ENCODE measurements at regions not wholly inside any gene's neighbourhood (a gene's known extent, or its start where the extent isn't known, plus 50 kb on each side); places are given as distances from the start of the nearest gene placed in this dataset.

DNA sequence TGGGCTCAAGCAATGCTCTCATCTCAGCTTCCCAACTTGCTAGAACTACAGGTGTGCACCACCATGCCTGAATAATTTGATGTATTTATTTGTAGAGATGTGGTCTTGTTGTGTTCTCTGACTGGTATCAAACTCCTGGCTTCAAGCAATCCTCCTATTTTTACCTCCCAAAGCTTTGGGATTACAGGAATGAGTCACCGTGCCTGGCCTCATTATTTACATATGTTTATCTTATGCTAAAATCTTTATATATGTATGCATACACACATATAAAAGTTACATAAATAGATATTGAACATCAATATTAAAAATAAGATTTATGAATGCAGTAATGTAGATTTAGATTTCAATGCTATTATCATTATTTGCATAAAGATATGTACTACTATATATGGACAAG lies 1634.5 kb upstream of the LRRTM3 start:
- ChIA-PET POLR2A (no interaction called here), CTCF (no interaction called here)
- Histone ChIP-seq H3K27me3 (replicated peaks in 1 of 4; ENCODE audit: control extremely low read depth in 1 of 4, control insufficient read depth in 3 of 4, insufficient read depth in 4 of 4, low read length in 3 of 4) (no peaks in the 10 kb centered on the region), H3K9me3 (ENCODE audit: control extremely low read depth in 1 of 3, control insufficient read depth in 2 of 3, insufficient read depth in 1 of 3, low read length in 2 of 3) (peaks cover 0 to 2% (median 0%) of the 10 kb centered on the region in 3 donors), H3K79me2 (ENCODE audit: control insufficient read depth, insufficient read depth, low read length) (no peaks in the 10 kb centered on the region), H3K4me2 (replicated peaks; ENCODE audit: low read depth, low read length, poor library complexity, severe bottlenecking) (no peak overlapping the region), H3K9ac (ENCODE audit: low read length) (no peak overlapping the region), H3K4me3 (ENCODE audit: control extremely low read depth in 1 of 5, extremely low read depth in 1 of 5, insufficient read depth in 1 of 5, low read depth in 2 of 5, low read length in 4 of 5) (no peak overlapping the region), H2AFZ (ENCODE audit: insufficient read depth, low read depth, low read length, poor library complexity, severe bottlenecking) (no peak overlapping the region), H4K20me1 (ENCODE audit: control insufficient read depth, insufficient read depth, low read length, poor library complexity, severe bottlenecking) (no peaks in the 10 kb centered on the region), H3K4me1 (ENCODE audit: control insufficient read depth in 2 of 2, insufficient read depth in 2 of 2, low read length in 2 of 2) (no peaks in the 10 kb centered on the region), H3K27ac (ENCODE audit: low read length in 2 of 2) (no peak overlapping the region), H3K36me3 (replicated peaks in 1 of 2; ENCODE audit: control extremely low read depth in 1 of 2, control insufficient read depth in 1 of 2, extremely low read depth in 1 of 2, insufficient read depth in 2 of 2, low read length in 1 of 2) (no peaks in the 10 kb centered on the region)
- no peaks in the 10 kb centered on the region for H3K4me1 Mint-ChIP-seq
- DNase-seq, result no peak
- WGBS (ENCODE audit: insufficient coverage), result no CpG with 5 or more reads among the region's 1 CpG
- no peaks in the 10 kb centered on the region for H3K9me3 Mint-ChIP-seq (ENCODE audit: insufficient read depth)
- TF ChIP-seq, protein P1, sequence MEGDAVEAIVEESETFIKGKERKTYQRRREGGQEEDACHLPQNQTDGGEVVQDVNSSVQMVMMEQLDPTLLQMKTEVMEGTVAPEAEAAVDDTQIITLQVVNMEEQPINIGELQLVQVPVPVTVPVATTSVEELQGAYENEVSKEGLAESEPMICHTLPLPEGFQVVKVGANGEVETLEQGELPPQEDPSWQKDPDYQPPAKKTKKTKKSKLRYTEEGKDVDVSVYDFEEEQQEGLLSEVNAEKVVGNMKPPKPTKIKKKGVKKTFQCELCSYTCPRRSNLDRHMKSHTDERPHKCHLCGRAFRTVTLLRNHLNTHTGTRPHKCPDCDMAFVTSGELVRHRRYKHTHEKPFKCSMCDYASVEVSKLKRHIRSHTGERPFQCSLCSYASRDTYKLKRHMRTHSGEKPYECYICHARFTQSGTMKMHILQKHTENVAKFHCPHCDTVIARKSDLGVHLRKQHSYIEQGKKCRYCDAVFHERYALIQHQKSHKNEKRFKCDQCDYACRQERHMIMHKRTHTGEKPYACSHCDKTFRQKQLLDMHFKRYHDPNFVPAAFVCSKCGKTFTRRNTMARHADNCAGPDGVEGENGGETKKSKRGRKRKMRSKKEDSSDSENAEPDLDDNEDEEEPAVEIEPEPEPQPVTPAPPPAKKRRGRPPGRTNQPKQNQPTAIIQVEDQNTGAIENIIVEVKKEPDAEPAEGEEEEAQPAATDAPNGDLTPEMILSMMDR (IDR thresholded peaks at IDR 0.05), result no peak
- no peak for TF ChIP-seq EZH2 (IDR thresholded peaks at IDR 0.05; ENCODE audit: borderline replicate concordance, insufficient read depth, low read depth, low read length, poor library complexity, severe bottlenecking)
- no peak overlapping the region for H3K4me3 Mint-ChIP-seq
- no peak overlapping the region for H3K27ac Mint-ChIP-seq
- H3K27me3 Mint-ChIP-seq, result no peaks in the 10 kb centered on the region
- no peak for ATAC-seq (ENCODE audit: low read depth)
- intact Hi-C loops (cut with micrococcal nuclease), result no loop called here

DNA sequence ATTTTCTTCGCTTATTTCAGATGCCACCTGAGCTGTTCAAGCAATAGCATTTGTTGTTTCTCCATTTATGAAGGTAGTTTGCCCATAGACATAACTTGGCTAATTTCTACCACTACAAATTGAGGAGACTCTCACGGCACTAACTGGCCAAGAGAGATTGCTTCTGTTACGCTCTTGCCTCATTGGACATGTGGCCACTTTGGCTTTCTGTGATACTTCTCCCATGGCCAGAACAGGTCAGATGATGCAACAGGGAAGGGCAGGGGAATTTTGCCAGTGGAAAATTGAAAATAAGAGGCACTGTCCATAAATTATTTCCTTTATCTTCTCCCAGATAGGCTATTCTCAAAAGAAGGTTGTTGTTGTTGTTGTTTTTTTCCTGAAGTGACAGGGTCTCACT lies 1633.3 kb upstream of the LRRTM3 start:
- POLR2A ChIA-PET, result no interaction called here
- no peaks in the 10 kb centered on the region for H3K36me3 ChIP-seq (replicated peaks in 1 of 2; ENCODE audit: control extremely low read depth in 1 of 2, control insufficient read depth in 1 of 2, extremely low read depth in 1 of 2, insufficient read depth in 2 of 2, low read length in 1 of 2)
- no peak overlapping the region for H3K4me2 ChIP-seq (replicated peaks; ENCODE audit: low read depth, low read length, poor library complexity, severe bottlenecking)
- CTCF ChIA-PET, result no interaction called here
- H2AFZ ChIP-seq (ENCODE audit: insufficient read depth, low read depth, low read length, poor library complexity, severe bottlenecking), result no peak overlapping the region
- no peak overlapping the region for H3K27ac ChIP-seq (ENCODE audit: low read length in 2 of 2)
- H4K20me1 ChIP-seq (ENCODE audit: control insufficient read depth, insufficient read depth, low read length, poor library complexity, severe bottlenecking), result no peaks in the 10 kb centered on the region
- ATAC-seq (ENCODE audit: low read depth) (no peak), DNase-seq (no peak)
- intact Hi-C loops (cut with micrococcal nuclease), result no loop called here
- TF ChIP-seq, protein P1 (IDR thresholded peaks at IDR 0.05), result no peak
- TF ChIP-seq EZH2 (IDR thresholded peaks at IDR 0.05; ENCODE audit: borderline replicate concordance, insufficient read depth, low read depth, low read length, poor library complexity, severe bottlenecking), result no peak
- no peaks in the 10 kb centered on the region for H3K4me1 ChIP-seq (ENCODE audit: control insufficient read depth in 2 of 2, insufficient read depth in 2 of 2, low read length in 2 of 2)
- no peaks in the 10 kb centered on the region for H3K27me3 ChIP-seq (replicated peaks in 1 of 4; ENCODE audit: control extremely low read depth in 1 of 4, control insufficient read depth in 3 of 4, insufficient read depth in 4 of 4, low read length in 3 of 4)
- Mint-ChIP-seq H3K27me3 (no peaks in the 10 kb centered on the region), H3K9me3 (ENCODE audit: insufficient read depth) (no peaks in the 10 kb centered on the region), H3K4me1 (no peaks in the 10 kb centered on the region), H3K4me3 (no peak overlapping the region), H3K27ac (no peak overlapping the region)
- H3K79me2 ChIP-seq (ENCODE audit: control insufficient read depth, insufficient read depth, low read length), result no peaks in the 10 kb centered on the region
- H3K4me3 ChIP-seq (ENCODE audit: control extremely low read depth in 1 of 5, extremely low read depth in 1 of 5, insufficient read depth in 1 of 5, low read depth in 2 of 5, low read length in 4 of 5), result no peak overlapping the region
- no peak overlapping the region for H3K9ac ChIP-seq (ENCODE audit: low read length)
- no peaks in the 10 kb centered on the region for H3K9me3 ChIP-seq (ENCODE audit: control extremely low read depth in 1 of 3, control insufficient read depth in 2 of 3, insufficient read depth in 1 of 3, low read length in 2 of 3)
- WGBS (ENCODE audit: insufficient coverage), result 100% methylated on average over 2 of the region's 3 CpGs

Data from B cell (primary cell).